GM12891 (cell line): ENCODE measurements at regions not wholly inside any gene's neighbourhood (a gene's known extent, or its start where the extent isn't known, plus 50 kb on each side); places are given as distances from the start of the nearest gene placed in this dataset.

Experiments used
- POLR2A ChIP-seq: IDR thresholded peaks from 2 replicates; pipeline ENCODE4 v1.6.1; 2011; ENCODE audit warnings: low read depth, low read length, control low read depth
- POLR2AphosphoS5 ChIP-seq: IDR thresholded peaks from 2 replicates; pipeline ENCODE4 v1.6.1; 2011; ENCODE audit warnings: low read depth, low read length, control low read depth
- POU2F2 ChIP-seq: IDR thresholded peaks from 2 replicates; pipeline ENCODE4 v1.6.1; 2011; ENCODE audit warnings: low read depth, mild to moderate bottlenecking, control low read depth, low read length, moderate library complexity
- TAF1 ChIP-seq: IDR thresholded peaks from 2 replicates; pipeline ENCODE4 v1.6.1; 2011; ENCODE audit warnings: low read depth, low read length, control low read depth

GRCh38 chr20:3326779-3327521 lies 80.5 kb downstream of the DNAAF9 start:
- TF ChIP-seq POLR2AphosphoS5 = no peak
- TF ChIP-seq POLR2A = no peak
- TF ChIP-seq TAF1 = no peak
- no peak for TF ChIP-seq POU2F2
